H9 (cell line): ENCODE measurements at regions not wholly inside any gene's neighbourhood (a gene's known extent, or its start where the extent isn't known, plus 50 kb on each side); places are given as distances from the start of the nearest gene placed in this dataset.

Experiments
- DNase-seq: peaks from one replicate; pipeline ENCODE4 v3.0.0-alpha.2; 2017
- H2AFZ ChIP-seq: one replicate; pipeline ENCODE4 v1.6.1; 2013; ENCODE audit warnings: mild to moderate bottlenecking, low read length, control low read depth, moderate library complexity
- H2AK5ac ChIP-seq: 2 replicates; pipeline ENCODE4 v1.6.1; 2013; ENCODE audit warnings: low read length, control low read depth, mixed read lengths; ENCODE audit not compliant: insufficient read length
- H2BK120ac ChIP-seq: one replicate; pipeline ENCODE4 v1.6.1; 2013; ENCODE audit warnings: low read depth, mild to moderate bottlenecking, low read length, control low read depth, inconsistent platforms; ENCODE audit not compliant: poor library complexity, severe bottlenecking
- H2BK12ac ChIP-seq: 2 replicates; pipeline ENCODE4 v1.6.1; 2013; ENCODE audit warnings: low read length, control low read depth, mixed read lengths, low read depth; ENCODE audit not compliant: insufficient read length
- H2BK15ac ChIP-seq: 2 replicates; pipeline ENCODE4 v1.6.1; 2013; ENCODE audit warnings: low read depth, low read length, control low read depth
- H2BK20ac ChIP-seq: one replicate; pipeline ENCODE4 v1.6.1; 2013; ENCODE audit warnings: low read depth, mild to moderate bottlenecking, low read length, control low read depth, inconsistent platforms; ENCODE audit not compliant: poor library complexity, severe bottlenecking
- H2BK5ac ChIP-seq: 2 replicates; pipeline ENCODE4 v1.6.1; 2013; ENCODE audit warnings: low read length, control low read depth, mixed read lengths; ENCODE audit not compliant: insufficient read length
- H3K14ac ChIP-seq: 2 replicates; pipeline ENCODE4 v1.6.1; 2013; ENCODE audit warnings: low read length, control low read depth; ENCODE audit not compliant: insufficient read depth
- H3K18ac ChIP-seq: 2 replicates; pipeline ENCODE4 v1.6.1; 2013; ENCODE audit warnings: low read depth, mild to moderate bottlenecking, mixed read lengths, low read length, control low read depth; ENCODE audit not compliant: insufficient read length
- H3K23ac ChIP-seq: 2 replicates; pipeline ENCODE4 v1.6.1; 2013; ENCODE audit warnings: low read length, control low read depth, mixed read lengths, low read depth; ENCODE audit not compliant: insufficient read length
- H3K23me2 ChIP-seq: 2 replicates; pipeline ENCODE4 v1.6.1; 2013; ENCODE audit warnings: low read depth, mild to moderate bottlenecking, mixed read lengths, low read length, control low read depth; ENCODE audit not compliant: insufficient read length, poor library complexity, severe bottlenecking
- H3K27ac ChIP-seq: 2 replicates; pipeline ENCODE4 v1.5.1; 2013; ENCODE audit warnings: low read length, control low read depth, mixed read lengths, low read depth; ENCODE audit not compliant: insufficient read length
- H3K27me3 ChIP-seq: 2 replicates; pipeline ENCODE4 v1.6.1; 2013; ENCODE audit warnings: low read length, control low read depth, inconsistent platforms; ENCODE audit not compliant: insufficient read depth
- H3K4ac ChIP-seq: 2 replicates; pipeline ENCODE4 v1.6.1; 2013; ENCODE audit warnings: low read depth, mild to moderate bottlenecking, control low read depth, inconsistent platforms, low read length, moderate library complexity
- H3K4me1 ChIP-seq: 2 replicates; pipeline ENCODE4 v1.6.1; 2013; ENCODE audit warnings: low read length, control low read depth, inconsistent platforms; ENCODE audit not compliant: insufficient read depth
- H3K4me2 ChIP-seq: 2 replicates; pipeline ENCODE4 v1.6.1; 2013; ENCODE audit warnings: low read length, control low read depth, mixed read lengths; ENCODE audit not compliant: insufficient read length, insufficient read depth
- H3K56ac ChIP-seq: 2 replicates; pipeline ENCODE4 v1.6.1; 2013; ENCODE audit warnings: low read depth, mild to moderate bottlenecking, mixed read lengths, low read length, control low read depth; ENCODE audit not compliant: insufficient read length
- H3K79me1 ChIP-seq: 2 replicates; pipeline ENCODE4 v1.6.1; 2013; ENCODE audit warnings: low read depth, mild to moderate bottlenecking, moderate library complexity, low read length, control low read depth, inconsistent platforms; ENCODE audit not compliant: insufficient read depth, poor library complexity, severe bottlenecking
- H3K79me2 ChIP-seq: 2 replicates; pipeline ENCODE4 v1.6.1; 2013; ENCODE audit warnings: low read length, control low read depth, inconsistent platforms; ENCODE audit not compliant: insufficient read depth
- H3K9ac ChIP-seq: 2 replicates; pipeline ENCODE4 v1.6.1; 2013; ENCODE audit warnings: low read length, control low read depth, mixed read lengths; ENCODE audit not compliant: insufficient read length; ENCODE audit errors: extremely low read depth
- H3K9me3 ChIP-seq: one replicate; pipeline ENCODE4 v1.6.1; 2013; ENCODE audit warnings: low read depth, low read length, inconsistent platforms; ENCODE audit not compliant: control insufficient read depth
- H3T11ph ChIP-seq: one replicate; pipeline ENCODE4 v1.6.1; 2013; ENCODE audit warnings: mild to moderate bottlenecking, low read length, control low read depth, inconsistent platforms
- H4K20me1 ChIP-seq: one replicate; pipeline ENCODE4 v1.6.1; 2013; ENCODE audit not compliant: control insufficient read depth, insufficient read length, insufficient read depth
- H4K5ac ChIP-seq: 2 replicates; pipeline ENCODE4 v1.6.1; 2013; ENCODE audit warnings: low read depth, mild to moderate bottlenecking, mixed read lengths, low read length, control low read depth; ENCODE audit not compliant: insufficient read length
- H4K8ac ChIP-seq: replicated peaks from 2 replicates; pipeline ENCODE4 v1.6.1; 2013; ENCODE audit warnings: low read length, control low read depth, mixed read lengths, low read depth; ENCODE audit not compliant: insufficient read length
- H4K91ac ChIP-seq: 2 replicates; pipeline ENCODE4 v1.6.1; 2013; ENCODE audit warnings: low read depth, mild to moderate bottlenecking, moderate library complexity, mixed read lengths, low read length, control low read depth; ENCODE audit not compliant: insufficient read length
- H3K27ac Mint-ChIP-seq, 3 experiments: 2 replicates in 2 of 3; 3 replicates in 1 of 3; pipeline ENCODE4 v1.8.0; 2020 to 2021; ENCODE audit warnings: mixed read lengths in 3 of 3, mild to moderate bottlenecking in 1 of 3, moderate library complexity in 1 of 3
- H3K27me3 Mint-ChIP-seq: 2 replicates; pipeline ENCODE4 v1.8.0; 2021; ENCODE audit warnings: low read depth, mild to moderate bottlenecking, moderate library complexity, mixed read lengths
- H3K36me3 Mint-ChIP-seq, 3 experiments: 2 replicates in 2 of 3; 3 replicates in 1 of 3; pipeline ENCODE4 v1.8.0; 2020 to 2021; ENCODE audit warnings: low read depth in 3 of 3, mixed read lengths in 3 of 3; ENCODE audit not compliant: insufficient read depth in 1 of 3
- H3K4me1 Mint-ChIP-seq, 2 experiments: 2 replicates each; pipeline ENCODE4 v1.8.0; 2020; ENCODE audit warnings: mixed read lengths in 2 of 2
- H3K4me3 Mint-ChIP-seq, 2 experiments: 2 replicates in 1 of 2; 3 replicates in 1 of 2; pipeline ENCODE4 v1.8.0; 2020 to 2021; ENCODE audit warnings: mild to moderate bottlenecking in 2 of 2, mixed read lengths in 2 of 2, moderate library complexity in 1 of 2
- H3K9me3 Mint-ChIP-seq, 2 experiments: 2 replicates in 1 of 2; 3 replicates in 1 of 2; pipeline ENCODE4 v1.8.0; 2020; ENCODE audit warnings: mild to moderate bottlenecking in 2 of 2, mixed read lengths in 2 of 2, moderate library complexity in 1 of 2
- WGBS: extraction: QIAGEN DNeasy Blood & Tissue Kit; methylation state at CpG from one replicate; pipeline ENCODE4 v1.1.7; 2013; ENCODE audit warnings: missing lambda C conversion rate, low lambda C conversion rate, mixed read lengths; ENCODE audit not compliant: insufficient read length; ENCODE audit errors: extremely low coverage; 5-methylcytosine and 5-hydroxymethylcytosine counted together
- TF ChIP-seq, protein P1 (sequence below): fragments of 200-600 bp; sonication (generic); conservative IDR thresholded peaks from 3 replicates; pipeline ENCODE4 v1.8.0; 2021; ENCODE audit warnings: antibody characterized with exemption, mild to moderate bottlenecking

DNA sequence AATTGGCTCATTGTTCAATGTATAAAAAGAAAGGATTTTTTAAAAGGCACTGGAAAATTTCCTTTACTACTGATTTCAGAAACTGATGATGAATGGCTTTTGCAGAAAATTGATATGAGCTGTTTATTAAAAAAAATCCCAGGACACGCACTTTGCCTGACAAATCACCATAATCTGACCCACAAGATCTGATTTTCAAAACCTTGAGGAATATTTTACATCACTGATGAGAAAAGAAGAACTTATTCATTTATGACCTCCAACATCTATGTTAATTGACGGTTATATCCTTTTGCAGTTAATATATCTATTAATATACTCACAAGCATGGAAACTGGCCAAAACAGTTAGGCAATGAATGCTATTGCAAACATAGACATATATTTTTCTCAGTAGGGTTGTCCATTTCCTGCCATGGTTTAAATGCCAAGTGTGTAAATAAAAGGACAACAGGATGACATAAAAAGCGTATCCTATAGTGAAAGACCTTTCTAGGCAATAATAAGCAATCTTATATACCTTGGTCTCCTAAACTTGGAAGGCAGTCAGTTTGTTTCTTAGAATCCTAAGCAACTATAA, 109.7 kb upstream of the SLC7A14 start:
- no peak overlapping the region for H3K9ac ChIP-seq
- H3K79me1 ChIP-seq, result no peaks in the 10 kb centered on the region
- no peak overlapping the region for H2AK5ac ChIP-seq
- no peak overlapping the region for H3K4me2 ChIP-seq
- no peak for DNase-seq
- no peak overlapping the region for H2BK5ac ChIP-seq
- Mint-ChIP-seq H3K27me3 (no peaks in the 10 kb centered on the region), H3K27ac (no peak overlapping the region), H3K4me3 (no peak overlapping the region), H3K4me1 (peaks cover 17 to 22% of the 10 kb centered on the region in 2 experiments), H3K36me3 (no peaks in the 10 kb centered on the region), H3K9me3 (no peaks in the 10 kb centered on the region)
- H4K8ac ChIP-seq, result no peak overlapping the region
- H3K23ac ChIP-seq, result no peak overlapping the region
- no peak overlapping the region for H3K4ac ChIP-seq
- no peak overlapping the region for H3K14ac ChIP-seq
- H3K18ac ChIP-seq, result no peak overlapping the region
- no CpG with 5 or more reads among the region's 3 CpGs for WGBS
- no peak overlapping the region for H3T11ph ChIP-seq
- H3K9me3 ChIP-seq, result no peaks in the 10 kb centered on the region
- H3K56ac ChIP-seq, result no peak overlapping the region
- H3K4me1 ChIP-seq, result peaks cover 4% of the 10 kb centered on the region; the same call in 1 of the 2 replicates
- H3K27me3 ChIP-seq, result no peaks in the 10 kb centered on the region
- H4K20me1 ChIP-seq, result no peaks in the 10 kb centered on the region
- no peak overlapping the region for H4K5ac ChIP-seq
- no peak overlapping the region for H4K91ac ChIP-seq
- H2BK12ac ChIP-seq, result no peak overlapping the region
- H2AFZ ChIP-seq, result no peak overlapping the region
- H3K79me2 ChIP-seq, result no peaks in the 10 kb centered on the region
- H2BK120ac ChIP-seq, result no peak overlapping the region
- no peaks in the 10 kb centered on the region for H3K23me2 ChIP-seq
- TF ChIP-seq, protein P1, sequence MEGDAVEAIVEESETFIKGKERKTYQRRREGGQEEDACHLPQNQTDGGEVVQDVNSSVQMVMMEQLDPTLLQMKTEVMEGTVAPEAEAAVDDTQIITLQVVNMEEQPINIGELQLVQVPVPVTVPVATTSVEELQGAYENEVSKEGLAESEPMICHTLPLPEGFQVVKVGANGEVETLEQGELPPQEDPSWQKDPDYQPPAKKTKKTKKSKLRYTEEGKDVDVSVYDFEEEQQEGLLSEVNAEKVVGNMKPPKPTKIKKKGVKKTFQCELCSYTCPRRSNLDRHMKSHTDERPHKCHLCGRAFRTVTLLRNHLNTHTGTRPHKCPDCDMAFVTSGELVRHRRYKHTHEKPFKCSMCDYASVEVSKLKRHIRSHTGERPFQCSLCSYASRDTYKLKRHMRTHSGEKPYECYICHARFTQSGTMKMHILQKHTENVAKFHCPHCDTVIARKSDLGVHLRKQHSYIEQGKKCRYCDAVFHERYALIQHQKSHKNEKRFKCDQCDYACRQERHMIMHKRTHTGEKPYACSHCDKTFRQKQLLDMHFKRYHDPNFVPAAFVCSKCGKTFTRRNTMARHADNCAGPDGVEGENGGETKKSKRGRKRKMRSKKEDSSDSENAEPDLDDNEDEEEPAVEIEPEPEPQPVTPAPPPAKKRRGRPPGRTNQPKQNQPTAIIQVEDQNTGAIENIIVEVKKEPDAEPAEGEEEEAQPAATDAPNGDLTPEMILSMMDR, result no peak
- H2BK15ac ChIP-seq, result no peak overlapping the region
- H3K27ac ChIP-seq, result no peak overlapping the region
- H2BK20ac ChIP-seq, result no peak overlapping the region
